ENCODE measurements at regions not wholly inside any gene's neighbourhood (a gene's known extent, or its start where the extent isn't known, plus 50 kb on each side); places are given as distances from the start of the nearest gene placed in this dataset.
A peak's percentile ranks its signal among the peaks of the same experiment; 100 is the strongest.

DNA sequence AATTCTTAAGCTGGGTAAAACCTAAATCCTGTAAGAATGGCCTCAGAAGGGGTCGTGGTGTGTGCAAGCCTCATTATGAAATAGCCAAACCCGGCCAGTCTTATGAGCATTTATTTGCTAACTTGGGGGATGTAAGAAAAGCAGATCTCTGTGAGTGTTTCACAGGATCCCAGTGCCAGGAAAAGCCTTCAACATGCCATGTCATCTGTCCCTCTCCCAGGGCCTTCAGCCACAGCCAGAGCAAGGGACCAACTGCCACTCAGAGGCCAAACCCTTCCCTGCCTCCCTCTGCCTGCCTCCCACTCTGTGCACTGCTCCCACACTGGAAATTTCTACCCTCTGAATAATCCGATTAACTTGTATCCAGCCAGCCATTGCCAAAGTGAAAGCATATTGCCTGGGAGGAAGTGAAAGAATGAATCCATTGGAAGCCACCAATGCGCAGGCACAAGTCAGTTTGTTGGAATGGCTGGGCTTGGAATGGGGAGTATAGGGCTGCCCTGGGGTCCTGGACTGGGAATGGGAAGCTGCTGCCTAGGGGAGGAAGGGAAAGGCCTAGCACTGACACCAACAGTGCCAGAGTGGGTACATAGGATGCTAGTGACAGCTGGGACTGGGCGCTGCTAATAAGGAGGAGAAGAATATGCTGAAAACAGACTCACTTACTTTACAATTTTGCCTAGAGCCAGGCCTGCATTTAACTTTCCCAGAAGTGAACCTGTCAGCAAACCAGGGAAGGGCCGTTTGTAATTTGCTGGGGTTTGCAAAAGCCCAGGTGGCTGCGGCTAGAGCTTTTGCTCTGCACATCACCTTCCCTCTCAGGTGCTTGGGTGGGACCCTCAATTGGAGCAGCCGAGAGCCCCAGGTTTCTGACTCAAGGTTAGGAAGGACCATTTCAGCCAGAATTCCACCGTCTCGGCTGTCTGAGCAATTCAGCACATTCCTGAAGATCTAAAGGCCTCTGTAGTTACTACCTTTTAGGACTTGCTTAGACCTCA lies 146.6 kb upstream of the NCK2 start:
- peak overlapping the region; percentile 14; the same call in 1 of the 2 replicates for H3K4me3 Mint-ChIP-seq
- H3K4me1 Mint-ChIP-seq (ENCODE audit: low read depth): peaks cover 7% of the 10 kb centered on the region; the same call in 1 of the 2 replicates
- H3K27ac Mint-ChIP-seq: no peak overlapping the region
- H3K36me3 Mint-ChIP-seq (ENCODE audit: low read depth): no peaks in the 10 kb centered on the region
- no peak for DNase-seq
- no peaks in the 10 kb centered on the region for H3K9me3 Mint-ChIP-seq
- TF ChIP-seq, protein P1, sequence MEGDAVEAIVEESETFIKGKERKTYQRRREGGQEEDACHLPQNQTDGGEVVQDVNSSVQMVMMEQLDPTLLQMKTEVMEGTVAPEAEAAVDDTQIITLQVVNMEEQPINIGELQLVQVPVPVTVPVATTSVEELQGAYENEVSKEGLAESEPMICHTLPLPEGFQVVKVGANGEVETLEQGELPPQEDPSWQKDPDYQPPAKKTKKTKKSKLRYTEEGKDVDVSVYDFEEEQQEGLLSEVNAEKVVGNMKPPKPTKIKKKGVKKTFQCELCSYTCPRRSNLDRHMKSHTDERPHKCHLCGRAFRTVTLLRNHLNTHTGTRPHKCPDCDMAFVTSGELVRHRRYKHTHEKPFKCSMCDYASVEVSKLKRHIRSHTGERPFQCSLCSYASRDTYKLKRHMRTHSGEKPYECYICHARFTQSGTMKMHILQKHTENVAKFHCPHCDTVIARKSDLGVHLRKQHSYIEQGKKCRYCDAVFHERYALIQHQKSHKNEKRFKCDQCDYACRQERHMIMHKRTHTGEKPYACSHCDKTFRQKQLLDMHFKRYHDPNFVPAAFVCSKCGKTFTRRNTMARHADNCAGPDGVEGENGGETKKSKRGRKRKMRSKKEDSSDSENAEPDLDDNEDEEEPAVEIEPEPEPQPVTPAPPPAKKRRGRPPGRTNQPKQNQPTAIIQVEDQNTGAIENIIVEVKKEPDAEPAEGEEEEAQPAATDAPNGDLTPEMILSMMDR (IDR thresholded peaks at IDR 0.05): no peak
- H3K27me3 Mint-ChIP-seq (ENCODE audit: insufficient read depth): peaks cover 25% of the 10 kb centered on the region

DNA sequence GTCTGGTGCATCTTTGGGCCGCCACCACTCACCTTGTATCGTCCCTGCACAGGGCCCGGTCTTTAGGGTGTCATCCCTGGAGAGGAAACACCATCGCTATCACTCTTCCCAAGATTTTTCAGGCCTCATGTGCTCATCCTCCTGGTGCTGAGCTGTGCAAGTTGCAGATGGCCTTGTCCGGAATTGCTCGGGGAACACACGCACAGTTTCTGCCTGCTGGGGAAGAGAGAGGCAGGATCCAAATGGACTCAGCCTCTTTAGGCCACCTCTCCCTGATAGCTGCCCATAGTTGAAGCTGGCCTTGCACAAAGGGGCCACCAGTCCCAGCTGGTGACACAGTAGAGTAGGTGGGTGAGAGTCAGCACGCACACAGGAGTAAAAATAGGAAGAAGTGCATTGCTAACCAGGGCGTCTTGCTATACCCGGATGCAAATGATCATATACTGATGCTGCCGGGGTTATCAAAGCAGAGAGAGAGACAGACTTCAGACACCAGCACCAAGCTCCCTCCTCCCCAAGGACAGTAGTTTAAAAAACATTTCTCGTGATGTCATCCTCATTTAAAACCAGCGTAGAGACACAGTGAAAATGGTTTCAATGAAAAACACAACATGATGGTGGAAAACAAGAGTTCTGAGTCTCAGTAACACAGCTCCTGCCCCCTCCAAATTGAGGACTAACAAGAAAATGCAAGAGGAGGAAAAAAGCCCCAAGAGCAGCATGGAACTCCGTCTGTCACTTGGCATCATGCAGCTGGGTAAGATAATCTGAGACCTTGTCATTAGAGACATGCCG lies 147.5 kb upstream of the NCK2 start:
- Mint-ChIP-seq H3K36me3 (ENCODE audit: low read depth) (no peaks in the 10 kb centered on the region), H3K27me3 (ENCODE audit: insufficient read depth) (peaks cover 29% of the 10 kb centered on the region), H3K27ac (no peak overlapping the region), H3K4me1 (ENCODE audit: low read depth) (peaks cover 7% of the 10 kb centered on the region; the same call in 1 of the 2 replicates), H3K9me3 (no peaks in the 10 kb centered on the region), H3K4me3 (peak overlapping the region; percentile 14; the same call in 1 of the 2 replicates)
- TF ChIP-seq, protein P1 (IDR thresholded peaks at IDR 0.05): no peak
- DNase-seq: no peak

DNA sequence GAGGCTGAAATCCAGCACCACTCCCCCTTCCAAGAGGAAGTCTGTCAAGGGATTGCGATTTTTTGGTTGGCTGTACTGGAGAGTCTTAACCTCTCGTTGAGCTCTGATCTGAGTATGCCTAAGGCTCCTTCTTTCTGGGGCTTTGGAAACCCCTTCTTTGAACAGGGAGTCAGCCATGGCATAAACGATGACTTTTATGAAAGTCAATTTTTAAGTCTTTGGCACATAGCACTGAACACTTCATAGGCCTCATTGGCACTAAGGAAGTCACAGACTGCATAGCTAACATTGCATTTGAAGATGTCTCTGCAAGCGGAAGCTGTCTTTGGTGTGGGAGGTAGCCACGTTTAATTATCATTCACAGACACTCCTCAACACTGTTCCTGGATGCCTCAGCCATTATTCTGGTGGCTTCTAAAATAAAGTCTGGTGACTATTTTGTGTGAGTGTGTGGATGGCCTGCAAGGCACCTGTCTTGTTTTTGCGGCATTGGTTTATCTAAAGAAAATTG lies 148.2 kb upstream of the NCK2 start:
- H3K27me3 Mint-ChIP-seq (ENCODE audit: insufficient read depth): peaks cover 29% of the 10 kb centered on the region
- no peaks in the 10 kb centered on the region for H3K9me3 Mint-ChIP-seq

DNA sequence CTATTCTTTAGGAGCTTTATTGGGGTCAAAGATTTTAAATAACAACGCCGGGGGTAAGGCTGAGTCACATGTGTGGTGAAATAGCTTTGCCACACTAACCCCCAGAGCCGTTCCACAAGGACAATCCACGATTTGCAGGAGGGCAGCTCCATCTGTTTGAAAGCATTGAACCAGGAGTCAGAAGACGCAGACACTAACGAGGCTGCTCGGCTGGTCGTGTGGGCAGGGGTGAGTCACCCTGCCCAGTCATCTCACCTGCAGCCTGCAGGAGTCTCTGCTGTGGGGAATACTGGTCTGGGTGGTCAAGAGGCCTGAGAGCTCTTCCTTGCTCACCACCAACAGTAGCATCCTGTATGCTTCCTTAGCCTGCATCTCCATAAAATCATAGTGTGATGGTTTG lies 149.2 kb upstream of the NCK2 start:
- TF ChIP-seq, protein P1 (IDR thresholded peaks at IDR 0.05): no peak
- no peak for DNase-seq
- H3K36me3 Mint-ChIP-seq (ENCODE audit: low read depth): no peaks in the 10 kb centered on the region

More for the DNA sequence above, 148.2 kb upstream of the NCK2 start:
- H3K4me1 Mint-ChIP-seq (ENCODE audit: low read depth): peaks cover 7% of the 10 kb centered on the region; the same call in 1 of the 2 replicates
- no peak overlapping the region for H3K27ac Mint-ChIP-seq
- TF ChIP-seq, protein P1 (IDR thresholded peaks at IDR 0.05): no peak
- H3K4me3 Mint-ChIP-seq: no peak overlapping the region
- H3K36me3 Mint-ChIP-seq (ENCODE audit: low read depth): no peaks in the 10 kb centered on the region
- no peak for DNase-seq

DNA sequence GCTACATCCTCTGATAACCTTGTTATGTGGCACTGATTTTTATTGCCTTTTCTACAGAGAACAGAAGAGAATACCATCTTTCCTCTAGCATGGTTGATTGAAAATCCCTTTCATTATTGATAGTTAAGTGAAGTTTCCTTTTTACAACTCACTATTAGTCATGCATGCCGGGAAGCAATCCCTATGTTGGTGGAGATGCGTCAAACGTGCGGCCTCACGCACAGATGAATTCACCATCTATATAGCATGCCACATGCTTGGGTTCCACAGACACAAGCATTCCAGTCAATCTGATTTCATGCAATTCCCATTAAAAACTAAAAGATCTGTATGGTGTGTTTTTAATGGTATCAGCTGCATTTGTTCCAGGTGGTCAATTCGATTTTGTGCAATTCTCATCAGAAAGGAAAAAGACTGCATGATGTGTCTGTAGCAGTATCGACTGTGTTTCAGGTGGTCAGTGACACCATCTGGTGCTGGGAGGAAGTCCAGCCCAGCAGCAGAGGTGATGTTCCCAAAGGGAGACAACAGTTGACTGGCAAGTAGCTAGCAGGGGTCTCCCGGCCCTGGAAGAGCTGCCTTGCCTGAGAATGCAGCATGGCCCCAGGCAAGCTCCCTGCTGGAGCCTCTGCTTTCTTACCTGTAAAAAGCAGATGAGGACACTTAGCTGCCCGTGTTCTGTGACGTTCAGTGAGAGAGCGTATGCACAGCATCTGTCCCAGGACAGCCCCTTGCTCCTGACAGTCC lies 151.3 kb upstream of the NCK2 start:
- TF ChIP-seq, protein P1 (IDR thresholded peaks at IDR 0.05): no peak
- Mint-ChIP-seq H3K9me3 (peaks cover 8% of the 10 kb centered on the region; the same call in 1 of the 2 replicates), H3K4me3 (no peak overlapping the region), H3K4me1 (ENCODE audit: low read depth) (peaks cover 7% of the 10 kb centered on the region; the same call in 1 of the 2 replicates), H3K27ac (no peak overlapping the region), H3K27me3 (ENCODE audit: insufficient read depth) (peaks cover 28% of the 10 kb centered on the region), H3K36me3 (ENCODE audit: low read depth) (no peaks in the 10 kb centered on the region)
- DNase-seq: no peak

More for the DNA sequence above, 149.2 kb upstream of the NCK2 start:
- H3K27me3 Mint-ChIP-seq (ENCODE audit: insufficient read depth): peaks cover 29% of the 10 kb centered on the region
- no peaks in the 10 kb centered on the region for H3K9me3 Mint-ChIP-seq
- H3K4me1 Mint-ChIP-seq (ENCODE audit: low read depth): peaks cover 7% of the 10 kb centered on the region; the same call in 1 of the 2 replicates
- no peak overlapping the region for H3K4me3 Mint-ChIP-seq
- H3K27ac Mint-ChIP-seq: no peak overlapping the region
